ENCODE measurements at regions not wholly inside any gene's neighbourhood (a gene's known extent, or its start where the extent isn't known, plus 50 kb on each side); places are given as distances from the start of the nearest gene placed in this dataset.

DNA sequence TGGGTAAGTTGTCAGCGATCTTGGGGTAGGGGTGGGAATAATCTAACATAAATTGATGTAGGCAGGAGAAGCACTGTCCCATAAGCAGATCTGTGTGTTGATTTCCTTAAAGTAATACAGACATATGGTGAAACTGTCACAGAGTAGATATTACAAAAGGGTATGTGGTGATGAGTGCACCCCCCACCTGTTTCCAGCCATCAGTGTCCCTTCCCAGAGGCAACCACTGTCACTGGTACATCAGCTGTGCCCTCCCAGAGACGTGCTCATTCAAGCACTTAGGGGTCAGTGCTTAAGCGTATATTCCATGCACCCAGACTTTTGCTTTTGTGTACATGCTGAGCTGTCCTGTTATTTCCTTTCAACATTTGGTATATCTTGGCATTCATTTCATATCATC, 94.3 kb upstream of the PITX1 start:
- TF ChIP-seq, protein P1, sequence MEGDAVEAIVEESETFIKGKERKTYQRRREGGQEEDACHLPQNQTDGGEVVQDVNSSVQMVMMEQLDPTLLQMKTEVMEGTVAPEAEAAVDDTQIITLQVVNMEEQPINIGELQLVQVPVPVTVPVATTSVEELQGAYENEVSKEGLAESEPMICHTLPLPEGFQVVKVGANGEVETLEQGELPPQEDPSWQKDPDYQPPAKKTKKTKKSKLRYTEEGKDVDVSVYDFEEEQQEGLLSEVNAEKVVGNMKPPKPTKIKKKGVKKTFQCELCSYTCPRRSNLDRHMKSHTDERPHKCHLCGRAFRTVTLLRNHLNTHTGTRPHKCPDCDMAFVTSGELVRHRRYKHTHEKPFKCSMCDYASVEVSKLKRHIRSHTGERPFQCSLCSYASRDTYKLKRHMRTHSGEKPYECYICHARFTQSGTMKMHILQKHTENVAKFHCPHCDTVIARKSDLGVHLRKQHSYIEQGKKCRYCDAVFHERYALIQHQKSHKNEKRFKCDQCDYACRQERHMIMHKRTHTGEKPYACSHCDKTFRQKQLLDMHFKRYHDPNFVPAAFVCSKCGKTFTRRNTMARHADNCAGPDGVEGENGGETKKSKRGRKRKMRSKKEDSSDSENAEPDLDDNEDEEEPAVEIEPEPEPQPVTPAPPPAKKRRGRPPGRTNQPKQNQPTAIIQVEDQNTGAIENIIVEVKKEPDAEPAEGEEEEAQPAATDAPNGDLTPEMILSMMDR (IDR thresholded peaks at IDR 0.05) = no peak
- TF ChIP-seq EP300 (IDR thresholded peaks at IDR 0.05) = no peak
